H1 (cell line): ENCODE measurements at regions not wholly inside any gene's neighbourhood (a gene's known extent, or its start where the extent isn't known, plus 50 kb on each side); places are given as distances from the start of the nearest gene placed in this dataset.

ENCODE experiments used
- KDM1A ChIP-seq: fragments of 200-600, 300-600 bp; sonication (generic); IDR thresholded peaks from 2 replicates; pipeline ENCODE4 v1.7.1; 2016; ENCODE audit warnings: mild to moderate bottlenecking, low read length, borderline replicate concordance
- KDM5A ChIP-seq: fragments of 200-600 bp; IDR thresholded peaks from 2 replicates; pipeline ENCODE4 v1.7.1; 2012; ENCODE audit warnings: mild to moderate bottlenecking, low read length, inconsistent platforms, mixed read lengths
- PHF8 ChIP-seq: fragments of 200-600 bp; sonication (generic); conservative IDR thresholded peaks from 2 replicates; pipeline ENCODE4 v1.7.1; 2012; ENCODE audit warnings: low read depth, mild to moderate bottlenecking, inconsistent platforms, low read length, moderate library complexity

GRCh38 chr12:90038289-90038688, 329.7 kb upstream of the ATP2B1 start (continued):
- TF ChIP-seq PHF8 (no peak), KDM1A (no peak), KDM5A (no peak)
